WTC11 (cell line): ENCODE measurements at regions not wholly inside any gene's neighbourhood (a gene's known extent, or its start where the extent isn't known, plus 50 kb on each side); places are given as distances from the start of the nearest gene placed in this dataset.

Source experiments
- ATAC-seq: fragments of 200-7000 bp; cut with Tn5 transposase; 2 replicates; pipeline ENCODE4 v1.10.0; 2021; ENCODE audit warnings: mild to moderate bottlenecking, moderate library complexity
- CTCF ChIA-PET: fragments of 300-600 bp; sonication (Branson Sonifier 250); formaldehyde crosslinking; loops from one replicate; lab custom pipeline; 2021; ENCODE audit warnings: antibody characterized with exemption; lab: Charles Lee
- POLR2A ChIA-PET: fragments of 350-600 bp; sonication (Branson Sonifier 250); formaldehyde crosslinking; loops from one replicate; lab custom pipeline; 2021; ENCODE audit warnings: antibody characterized with exemption; lab: Charles Lee
- DNase-seq: peaks from one replicate; pipeline ENCODE4 v3.0.0; 2021; ENCODE audit warnings: low spot score
- H3K27ac Mint-ChIP-seq: 2 replicates; pipeline ENCODE4 v1.8.0; 2021; ENCODE audit warnings: mixed read lengths
- H3K27me3 Mint-ChIP-seq: 2 replicates; pipeline ENCODE4 v1.8.0; 2021; ENCODE audit warnings: low read depth, mild to moderate bottlenecking, moderate library complexity, mixed read lengths
- H3K36me3 Mint-ChIP-seq: 2 replicates; pipeline ENCODE4 v1.8.0; 2021; ENCODE audit warnings: mixed read lengths
- H3K4me1 Mint-ChIP-seq: 2 replicates; pipeline ENCODE4 v1.8.0; 2022; ENCODE audit warnings: mixed read lengths
- H3K4me3 Mint-ChIP-seq: 2 replicates; pipeline ENCODE4 v1.8.0; 2021; ENCODE audit warnings: mild to moderate bottlenecking, moderate library complexity, mixed read lengths
- H3K9me3 Mint-ChIP-seq: 2 replicates; pipeline ENCODE4 v1.8.0; 2021; ENCODE audit warnings: mixed read lengths
- ATF6 ChIP-seq: sonication (generic); formaldehyde crosslinking; IDR thresholded peaks from 2 replicates; pipeline ENCODE4 v1.8.1; 2023; ENCODE audit warnings: mild to moderate bottlenecking, missing genetic modification reagents
- CREM ChIP-seq: sonication (generic); formaldehyde crosslinking; IDR thresholded peaks from 2 replicates; pipeline ENCODE4 v1.8.1; 2022; ENCODE audit warnings: mild to moderate bottlenecking, missing genetic modification reagents, moderate library complexity
- E2F1 ChIP-seq: sonication (generic); formaldehyde crosslinking; IDR thresholded peaks from 2 replicates; pipeline ENCODE4 v1.8.0; 2022; ENCODE audit warnings: mild to moderate bottlenecking, missing genetic modification reagents
- ELF4 ChIP-seq: sonication (generic); formaldehyde crosslinking; IDR thresholded peaks from 2 replicates; pipeline ENCODE4 v1.8.1; 2022; ENCODE audit warnings: low read depth, mild to moderate bottlenecking, moderate library complexity, missing genetic modification reagents
- ERG ChIP-seq: fragments of 250-450 bp; sonication (Bioruptor Pico); IDR thresholded peaks from 2 replicates; pipeline ENCODE4 v1.8.0; 2021; ENCODE audit warnings: mild to moderate bottlenecking
- GRHL2 ChIP-seq: fragments of 250-450 bp; sonication (Bioruptor Pico); IDR thresholded peaks from 2 replicates; pipeline ENCODE4 v1.8.0; 2022; ENCODE audit warnings: mild to moderate bottlenecking, moderate library complexity; ENCODE audit not compliant: insufficient replicate concordance, severe bottlenecking
- IRF1 ChIP-seq: sonication (generic); formaldehyde crosslinking; IDR thresholded peaks from 2 replicates; pipeline ENCODE4 v1.8.0; 2023; ENCODE audit warnings: missing genetic modification reagents
- IRF2 ChIP-seq: sonication (generic); formaldehyde crosslinking; IDR thresholded peaks from 2 replicates; pipeline ENCODE4 v1.8.0; 2022; ENCODE audit warnings: low read depth, missing genetic modification reagents, borderline replicate concordance
- JAZF1 ChIP-seq: fragments of 250-450 bp; sonication (Bioruptor Pico); IDR thresholded peaks from 2 replicates; pipeline ENCODE4 v1.9.0; 2021; ENCODE audit warnings: moderate library complexity, mild to moderate bottlenecking, inconsistent platforms
- MAX ChIP-seq: sonication (generic); formaldehyde crosslinking; IDR thresholded peaks from 2 replicates; pipeline ENCODE4 v1.8.0; 2022; ENCODE audit warnings: mild to moderate bottlenecking, missing genetic modification reagents
- MYBL2 ChIP-seq: sonication (generic); formaldehyde crosslinking; IDR thresholded peaks from 2 replicates; pipeline ENCODE4 v1.8.1; 2023; ENCODE audit warnings: mild to moderate bottlenecking, moderate library complexity, missing genetic modification reagents
- NR1H2 ChIP-seq: sonication (generic); formaldehyde crosslinking; IDR thresholded peaks from 2 replicates; pipeline ENCODE4 v1.9.0; 2021; ENCODE audit warnings: mild to moderate bottlenecking, moderate library complexity, missing genetic modification reagents
- TCF7 ChIP-seq: sonication (generic); formaldehyde crosslinking; IDR thresholded peaks from 2 replicates; pipeline ENCODE4 v1.8.0; 2022; ENCODE audit warnings: mild to moderate bottlenecking, low read depth, missing genetic modification reagents, moderate library complexity
- ZMAT4 ChIP-seq: fragments of 250-450 bp; sonication (Bioruptor Pico); IDR thresholded peaks from 2 replicates; pipeline ENCODE4 v1.9.0; 2021; ENCODE audit warnings: mild to moderate bottlenecking
- ZNF121 ChIP-seq: sonication (generic); formaldehyde crosslinking; IDR thresholded peaks from 2 replicates; pipeline ENCODE4 v1.8.0; 2023; ENCODE audit warnings: missing genetic modification reagents
- ZNF138 ChIP-seq: sonication (generic); formaldehyde crosslinking; conservative IDR thresholded peaks from 2 replicates; pipeline ENCODE4 v1.8.1; 2022; ENCODE audit warnings: mild to moderate bottlenecking, moderate library complexity, missing genetic modification reagents
- ZNF232 ChIP-seq: sonication (generic); formaldehyde crosslinking; IDR thresholded peaks from 2 replicates; pipeline ENCODE4 v1.8.0; 2022; ENCODE audit warnings: mild to moderate bottlenecking, missing genetic modification reagents
- ZNF532 ChIP-seq: fragments of 250-450 bp; sonication (Bioruptor Pico); IDR thresholded peaks from 2 replicates; pipeline ENCODE4 v1.9.0; 2021; ENCODE audit warnings: mild to moderate bottlenecking, borderline replicate concordance

GRCh38 chr6:150458579-150458978 lies 89.8 kb downstream of the IYD start:
- ATAC-seq (no peak), DNase-seq (no peak)
- H3K4me3 Mint-ChIP-seq, result no peak overlapping the region
- POLR2A ChIA-PET, result no interaction called here
- no peaks in the 10 kb centered on the region; the same call in 1 of the 2 replicates for H3K27me3 Mint-ChIP-seq
- TF ChIP-seq ELF4 (CRISPR knock-in tag), result no peak
- no peak for TF ChIP-seq ZNF138 (CRISPR knock-in tag)
- no peak for TF ChIP-seq ZNF532 (CRISPR knock-in tag)
- peaks cover 6% of the 10 kb centered on the region; the same call in 1 of the 2 replicates for H3K9me3 Mint-ChIP-seq
- CTCF ChIA-PET, result no interaction called here
- H3K36me3 Mint-ChIP-seq, result no peaks in the 10 kb centered on the region
- no peak overlapping the region for H3K27ac Mint-ChIP-seq
- H3K4me1 Mint-ChIP-seq, result 0 out of 2 replicates have a peak, but pooled peaks cover under 1% of the 10 kb centered on the region

GRCh38 chr6:150463852-150464251 lies 95.0 kb downstream of the IYD start:
- POLR2A ChIA-PET, result no interaction called here

More at GRCh38 chr6:150463852-150464251, 95.0 kb downstream of the IYD start:
- H3K4me1 Mint-ChIP-seq, result no peaks in the 10 kb centered on the region
- DNase-seq (no peak), ATAC-seq (no peak)
- no peaks in the 10 kb centered on the region for H3K27me3 Mint-ChIP-seq
- no peaks in the 10 kb centered on the region for H3K36me3 Mint-ChIP-seq
- CTCF ChIA-PET, result no interaction called here
- no peak overlapping the region for H3K4me3 Mint-ChIP-seq
- no peak for TF ChIP-seq ZMAT4 (CRISPR knock-in tag)
- TF ChIP-seq MYBL2 (CRISPR knock-in tag), result no peak
- no peak for TF ChIP-seq NR1H2
- TF ChIP-seq ZNF138 (CRISPR knock-in tag), result no peak
- no peak for TF ChIP-seq IRF1 (CRISPR knock-in tag)
- TF ChIP-seq ATF6 (CRISPR knock-in tag), result no peak
- no peak for TF ChIP-seq ZNF121
- TF ChIP-seq GRHL2, result no peak
- TF ChIP-seq ZNF232, result no peak
- no peak for TF ChIP-seq IRF2 (CRISPR knock-in tag)
- TF ChIP-seq JAZF1 (CRISPR knock-in tag), result no peak
- TF ChIP-seq MAX (CRISPR knock-in tag), result no peak
- no peak for TF ChIP-seq TCF7 (CRISPR knock-in tag)
- TF ChIP-seq E2F1 (CRISPR knock-in tag), result no peak
- TF ChIP-seq CREM (CRISPR knock-in tag), result no peak
- no peak for TF ChIP-seq ERG (CRISPR knock-in tag)
- TF ChIP-seq, all 79 proteins: peak for 0
- no peak overlapping the region for H3K27ac Mint-ChIP-seq
- H3K9me3 Mint-ChIP-seq, result peaks cover 6% of the 10 kb centered on the region; the same call in 1 of the 2 replicates
